ENCODE measurements at regions not wholly inside any gene's neighbourhood (a gene's known extent, or its start where the extent isn't known, plus 50 kb on each side); places are given as distances from the start of the nearest gene placed in this dataset.

GRCh38 chr4:189053621-189054020, 887.1 kb upstream of the FRG1 start:
- no peak overlapping the region for H3K4me3 ChIP-seq (ENCODE audit: low read depth in 1 of 2, low read length in 1 of 2)
- TF ChIP-seq, protein P1, sequence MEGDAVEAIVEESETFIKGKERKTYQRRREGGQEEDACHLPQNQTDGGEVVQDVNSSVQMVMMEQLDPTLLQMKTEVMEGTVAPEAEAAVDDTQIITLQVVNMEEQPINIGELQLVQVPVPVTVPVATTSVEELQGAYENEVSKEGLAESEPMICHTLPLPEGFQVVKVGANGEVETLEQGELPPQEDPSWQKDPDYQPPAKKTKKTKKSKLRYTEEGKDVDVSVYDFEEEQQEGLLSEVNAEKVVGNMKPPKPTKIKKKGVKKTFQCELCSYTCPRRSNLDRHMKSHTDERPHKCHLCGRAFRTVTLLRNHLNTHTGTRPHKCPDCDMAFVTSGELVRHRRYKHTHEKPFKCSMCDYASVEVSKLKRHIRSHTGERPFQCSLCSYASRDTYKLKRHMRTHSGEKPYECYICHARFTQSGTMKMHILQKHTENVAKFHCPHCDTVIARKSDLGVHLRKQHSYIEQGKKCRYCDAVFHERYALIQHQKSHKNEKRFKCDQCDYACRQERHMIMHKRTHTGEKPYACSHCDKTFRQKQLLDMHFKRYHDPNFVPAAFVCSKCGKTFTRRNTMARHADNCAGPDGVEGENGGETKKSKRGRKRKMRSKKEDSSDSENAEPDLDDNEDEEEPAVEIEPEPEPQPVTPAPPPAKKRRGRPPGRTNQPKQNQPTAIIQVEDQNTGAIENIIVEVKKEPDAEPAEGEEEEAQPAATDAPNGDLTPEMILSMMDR (IDR thresholded peaks at IDR 0.05): no peak
- no peaks in the 10 kb centered on the region for H3K4me1 ChIP-seq (ENCODE audit: control insufficient read depth in 1 of 2, insufficient read depth in 1 of 2, low read depth in 1 of 2, low read length in 1 of 2)
- no peaks in the 10 kb centered on the region for H3K27me3 ChIP-seq
- H3K27ac ChIP-seq: no peak overlapping the region
- no peaks in the 10 kb centered on the region for H3K9me3 ChIP-seq
- no peaks in the 10 kb centered on the region for H3K36me3 ChIP-seq

GRCh38 chr4:189060104-189060503, 880.6 kb upstream of the FRG1 start:
- Histone ChIP-seq H3K9me3 (no peaks in the 10 kb centered on the region), H3K4me3 (ENCODE audit: low read depth in 1 of 2, low read length in 1 of 2) (no peak overlapping the region), H3K36me3 (no peaks in the 10 kb centered on the region), H3K4me1 (ENCODE audit: control insufficient read depth in 1 of 2, insufficient read depth in 1 of 2, low read depth in 1 of 2, low read length in 1 of 2) (no peaks in the 10 kb centered on the region), H3K27ac (no peak overlapping the region), H3K27me3 (no peaks in the 10 kb centered on the region)
- TF ChIP-seq, protein P1 (IDR thresholded peaks at IDR 0.05): no peak

DNA sequence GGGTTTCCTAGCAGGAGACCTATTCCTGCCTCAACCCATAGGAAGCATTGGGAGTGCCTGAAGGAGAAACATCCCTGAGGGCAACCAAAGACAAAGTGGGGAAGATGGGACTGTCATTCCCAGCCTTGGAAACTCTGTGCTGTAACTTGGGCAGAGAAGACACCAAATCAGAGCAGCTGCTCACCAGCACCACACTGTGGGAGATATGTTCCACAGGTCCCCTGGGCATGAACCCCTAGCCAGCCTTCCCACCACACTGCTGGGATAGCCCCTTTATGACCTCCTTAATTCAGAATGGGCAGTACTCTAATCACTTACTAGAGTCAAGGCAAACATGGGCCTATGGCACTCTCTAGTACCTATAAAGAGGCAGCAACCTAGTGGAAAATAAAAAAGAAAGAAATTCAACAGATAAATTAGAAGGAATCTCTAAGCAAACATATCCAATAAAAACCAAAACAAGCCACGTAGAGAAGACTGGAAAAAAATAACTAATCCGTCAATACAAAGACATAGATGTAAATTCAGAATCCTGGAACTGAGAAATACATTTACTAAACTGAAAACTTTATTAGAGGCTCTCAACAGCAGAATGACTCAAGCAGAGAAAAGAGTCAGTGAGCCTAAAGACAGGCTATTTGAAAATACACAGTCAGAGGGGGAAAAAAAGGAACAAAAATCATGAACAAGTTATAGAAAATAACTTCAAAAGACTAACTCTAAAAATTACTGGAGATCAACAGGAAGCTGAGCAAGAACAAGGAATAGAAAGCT, 878.4 kb upstream of the FRG1 start:
- Histone ChIP-seq H3K4me1 (ENCODE audit: control insufficient read depth in 1 of 2, insufficient read depth in 1 of 2, low read depth in 1 of 2, low read length in 1 of 2) (no peaks in the 10 kb centered on the region), H3K4me3 (ENCODE audit: low read depth in 1 of 2, low read length in 1 of 2) (no peak overlapping the region), H3K9me3 (no peaks in the 10 kb centered on the region), H3K27me3 (no peaks in the 10 kb centered on the region), H3K27ac (no peak overlapping the region), H3K36me3 (no peaks in the 10 kb centered on the region)
- TF ChIP-seq, protein P1 (IDR thresholded peaks at IDR 0.05): no peak

- Histone ChIP-seq H3K9me3 (no peaks in the 10 kb centered on the region), H3K4me3 (ENCODE audit: low read depth in 1 of 2, low read length in 1 of 2) (no peak overlapping the region), H3K36me3 (no peaks in the 10 kb centered on the region), H3K4me1 (ENCODE audit: control insufficient read depth in 1 of 2, insufficient read depth in 1 of 2, low read depth in 1 of 2, low read length in 1 of 2) (no peaks in the 10 kb centered on the region), H3K27me3 (no peaks in the 10 kb centered on the region), H3K27ac (no peak overlapping the region)
- TF ChIP-seq, protein P1 (IDR thresholded peaks at IDR 0.05): no peak
These were observed 870.9 kb upstream of the FRG1 start for GRCh38 chr4:189069772-189070171.

GRCh38 chr4:189071241-189071640, 869.4 kb upstream of the FRG1 start:
- Histone ChIP-seq H3K9me3 (no peaks in the 10 kb centered on the region), H3K27me3 (no peaks in the 10 kb centered on the region), H3K4me1 (ENCODE audit: control insufficient read depth in 1 of 2, insufficient read depth in 1 of 2, low read depth in 1 of 2, low read length in 1 of 2) (no peaks in the 10 kb centered on the region), H3K27ac (no peak overlapping the region), H3K36me3 (no peaks in the 10 kb centered on the region), H3K4me3 (ENCODE audit: low read depth in 1 of 2, low read length in 1 of 2) (no peak overlapping the region)
- TF ChIP-seq, protein P1 (IDR thresholded peaks at IDR 0.05): no peak

All from neutrophil (primary cell).